HepG2 (cell line): ENCODE measurements at regions not wholly inside any gene's neighbourhood (a gene's known extent, or its start where the extent isn't known, plus 50 kb on each side); places are given as distances from the start of the nearest gene placed in this dataset.

Source experiments
- ATAC-seq: fragments of 200-7000 bp; cut with Tn5 transposase; 3 replicates; pipeline ENCODE4 v1.9.1; 2020; ENCODE audit warnings: mild to moderate bottlenecking, moderate library complexity
- BruUV-seq: library from RNA; stranded (reverse); fragments of 400-500 nt; replicated peaks from 2 replicates; lab custom pipeline; 2021; lab: Mats Ljungman, UMichigan
- CTCF ChIA-PET: fragments of 300-600 bp; formaldehyde crosslinking; extraction: SDS; loops from one replicate; lab custom pipeline; 2021; ENCODE audit warnings: low total read pairs, inconsistent platforms, low intra/inter-chr PET ratio; lab: Yijun Ruan, JAX
- POLR2A ChIA-PET: fragments of 350-600 bp; sonication (Branson Sonifier 250); formaldehyde crosslinking; loops from one replicate; lab custom pipeline; 2020; ENCODE audit warnings: antibody characterized with exemption, inconsistent platforms; lab: Yijun Ruan, JAX
- DNase-seq: peaks from one replicate; pipeline ENCODE4 v3.0.0-alpha.2; 2015; ENCODE audit warnings: low spot score
- FAIRE-seq: peaks from 3 replicates; lab custom pipeline; 2011; peaks lifted over from hg19 to GRCh38; lab: Jason Lieb, UNC
- H2AFZ ChIP-seq: one replicate; pipeline ENCODE4 v1.6.1; 2011; ENCODE audit warnings: low read length, inconsistent platforms
- H3K27ac ChIP-seq: fragments of 300-600 bp; 3 replicates; pipeline ENCODE4 v1.8.0; 2011; ENCODE audit warnings: mixed run types, mild to moderate bottlenecking, mixed read lengths, low read length, inconsistent platforms; ENCODE audit not compliant: insufficient read depth; ENCODE audit errors: extremely low read length
- H3K27me3 ChIP-seq, 2 experiments: fragments of 200-600 bp in 1 of 2; 2 replicates in 1 of 2; 3 replicates in 1 of 2; pipeline versions ENCODE4 v1.6.0 to v1.8.0; 2011; ENCODE audit warnings: low read length in 2 of 2, mild to moderate bottlenecking in 2 of 2, moderate library complexity in 2 of 2, inconsistent platforms in 1 of 2; ENCODE audit not compliant: insufficient read depth in 2 of 2, control insufficient read depth in 1 of 2
- H3K36me3 ChIP-seq, 2 experiments: fragments of 200-600 bp in 1 of 2; replicated peaks in 1 of 2; 2 replicates in 1 of 2; 3 replicates in 1 of 2; pipeline versions ENCODE4 v1.5.1 to v1.8.0; 2011; ENCODE audit warnings: low read length in 2 of 2, inconsistent platforms in 1 of 2; ENCODE audit not compliant: insufficient read depth in 2 of 2, control insufficient read depth in 1 of 2
- H3K4me1 ChIP-seq: 2 replicates; pipeline ENCODE4 v1.5.1; 2012; ENCODE audit warnings: low read length, inconsistent platforms; ENCODE audit not compliant: insufficient read depth
- H3K4me2 ChIP-seq: 2 replicates; pipeline ENCODE4 v1.6.0; 2011; ENCODE audit warnings: low read depth, low read length, inconsistent platforms
- H3K4me3 ChIP-seq, 3 experiments: fragments of 200-600 bp in 1 of 3; sonication (generic), shearing (Covaris generic) in 1 of 3; replicated peaks in 1 of 3; 2 replicates each; pipeline ENCODE4 v1.5.1; 2011 to 2016; ENCODE audit warnings: low read length in 3 of 3, inconsistent platforms in 2 of 3, low read depth in 2 of 3, mild to moderate bottlenecking in 2 of 3, control low read depth in 1 of 3, mixed read lengths in 1 of 3; ENCODE audit not compliant: insufficient read depth in 1 of 3
- H3K79me2 ChIP-seq: one replicate; pipeline ENCODE4 v1.6.1; 2011; ENCODE audit warnings: low read length, inconsistent platforms; ENCODE audit not compliant: insufficient read depth
- H3K9ac ChIP-seq: 2 replicates; pipeline ENCODE4 v1.6.0; 2011; ENCODE audit warnings: mild to moderate bottlenecking, low read depth, low read length, inconsistent platforms; ENCODE audit not compliant: insufficient read depth
- H3K9me3 ChIP-seq: 2 replicates; pipeline ENCODE4 v1.5.1; 2012; ENCODE audit warnings: mild to moderate bottlenecking, low read length
- H4K20me1 ChIP-seq: 2 replicates; pipeline ENCODE4 v1.6.0; 2011; ENCODE audit warnings: inconsistent platforms, mild to moderate bottlenecking, low read length, moderate library complexity; ENCODE audit not compliant: insufficient read depth
- ATF3 ChIP-seq: sonication (generic); formaldehyde crosslinking; IDR thresholded peaks from 2 replicates; pipeline ENCODE4 v1.4.0; 2020; ENCODE audit warnings: missing genetic modification reagents
- GLI4 ChIP-seq: sonication (generic); formaldehyde crosslinking; IDR thresholded peaks from 2 replicates; pipeline ENCODE4 v1.5.1; 2020; ENCODE audit warnings: missing genetic modification reagents, mild to moderate bottlenecking, moderate library complexity, borderline replicate concordance
- IKZF5 ChIP-seq: IDR thresholded peaks from 2 replicates; pipeline ENCODE4 v1.6.1; 2018; ENCODE audit warnings: missing genetic modification reagents, mild to moderate bottlenecking, missing compliant biosample characterization
- IRX3 ChIP-seq: sonication (generic); formaldehyde crosslinking; IDR thresholded peaks from 2 replicates; pipeline ENCODE4 v1.8.1; 2023; ENCODE audit warnings: mild to moderate bottlenecking, low read depth, missing genetic modification reagents, borderline replicate concordance
- MTF2 ChIP-seq: sonication (generic); formaldehyde crosslinking; IDR thresholded peaks from 2 replicates; pipeline ENCODE4 v1.5.0; 2020; ENCODE audit warnings: missing genetic modification reagents, borderline replicate concordance
- RNF219 ChIP-seq: sonication (generic); formaldehyde crosslinking; IDR thresholded peaks from 2 replicates; pipeline ENCODE4 v1.5.0; 2020; ENCODE audit warnings: mild to moderate bottlenecking, missing genetic modification reagents
- SETDB1 ChIP-seq: sonication (generic); formaldehyde crosslinking; IDR thresholded peaks from 2 replicates; pipeline ENCODE4 v1.5.1; 2020; ENCODE audit warnings: missing genetic modification reagents, mild to moderate bottlenecking, borderline replicate concordance
- SRSF9 ChIP-seq: fragments of 200-400 bp; formaldehyde crosslinking; IDR thresholded peaks from 2 replicates; pipeline ENCODE4 v1.6.1; 2018; ENCODE audit warnings: borderline replicate concordance, mild to moderate bottlenecking, low read depth, low read length; ENCODE audit not compliant: insufficient read depth, poor library complexity, severe bottlenecking
- THAP8 ChIP-seq: sonication (generic); formaldehyde crosslinking; IDR thresholded peaks from 2 replicates; pipeline ENCODE4 v1.5.1; 2020; ENCODE audit warnings: missing genetic modification reagents, mild to moderate bottlenecking, borderline replicate concordance
- ZNF20 ChIP-seq: sonication (generic); formaldehyde crosslinking; IDR thresholded peaks from 2 replicates; pipeline ENCODE4 v1.4.0; 2020; ENCODE audit warnings: mild to moderate bottlenecking, moderate library complexity, missing genetic modification reagents
- WGBS: methylation state at CpG from one replicate; pipeline ENCODE4 v1.1.6; 2017; ENCODE audit warnings: low lambda C conversion rate; 5-methylcytosine and 5-hydroxymethylcytosine counted together
- in situ Hi-C: cut with HindIII; loops from 2 replicates; pipeline ENCODE4 v1.10.0; 2017; ENCODE audit warnings: low pct_unique_long_range_greater_than_20kb; ENCODE audit not compliant: extremely low pct_ligation_motif_present
- intact Hi-C: fragments of 100-400 bp; cut with micrococcal nuclease; formaldehyde crosslinking; loops from one replicate; pipeline ENCODE4 v1.10.0; 2022; ENCODE audit not compliant: unreplicated experiment

GRCh38 chr18:22521026-22521707 lies 103.5 kb upstream of the CTAGE1 start:
- H3K4me1 ChIP-seq, result no peaks in the 10 kb centered on the region
- no peaks in the 10 kb centered on the region for H3K9me3 ChIP-seq
- no peak for TF ChIP-seq THAP8 (CRISPR knock-in tag)
- TF ChIP-seq GLI4 (CRISPR knock-in tag), result no peak
- no peak for TF ChIP-seq ZNF20 (CRISPR knock-in tag)
- no peak for TF ChIP-seq ATF3
- TF ChIP-seq SETDB1 (CRISPR knock-in tag), result no peak
- TF ChIP-seq MTF2 (CRISPR knock-in tag), result no peak
- TF ChIP-seq IKZF5 (CRISPR knock-in tag), result no peak
- no peak for TF ChIP-seq SRSF9
- TF ChIP-seq IRX3 (CRISPR knock-in tag), result no peak
- no peak for TF ChIP-seq RNF219 (CRISPR knock-in tag)
- no peaks in the 10 kb centered on the region for H4K20me1 ChIP-seq
- no peak overlapping the region for H3K27ac ChIP-seq
- no peak overlapping the region for H3K4me2 ChIP-seq
- ATAC-seq (no peak), FAIRE-seq (no peak), DNase-seq (no peak)
- no peaks in the 10 kb centered on the region for H3K36me3 ChIP-seq
- intact Hi-C loops (no loop called here), in situ Hi-C loops (no loop called here)
- no TSS peak for BruUV-seq
- 4% methylated on average over 6 of the region's 6 CpGs for WGBS
- POLR2A ChIA-PET, result no interaction called here
- no peaks in the 10 kb centered on the region for H3K79me2 ChIP-seq
- no peak overlapping the region for H3K9ac ChIP-seq
- no peak overlapping the region for H2AFZ ChIP-seq
- H3K27me3 ChIP-seq, result no peaks in the 10 kb centered on the region
- CTCF ChIA-PET, result no interaction called here
- H3K4me3 ChIP-seq, result no peak overlapping the region
